HG03159 (cell line): ENCODE measurements at regions not wholly inside any gene's neighbourhood (a gene's known extent, or its start where the extent isn't known, plus 50 kb on each side); places are given as distances from the start of the nearest gene placed in this dataset.

Experiments used
- ATAC-seq: cut with Tn5 transposase; IDR thresholded peaks from one replicate; pipeline ENCODE4 v1.9.1; 2021; ENCODE audit warnings: mild to moderate bottlenecking, moderate library complexity; ENCODE audit not compliant: unreplicated experiment

DNA sequence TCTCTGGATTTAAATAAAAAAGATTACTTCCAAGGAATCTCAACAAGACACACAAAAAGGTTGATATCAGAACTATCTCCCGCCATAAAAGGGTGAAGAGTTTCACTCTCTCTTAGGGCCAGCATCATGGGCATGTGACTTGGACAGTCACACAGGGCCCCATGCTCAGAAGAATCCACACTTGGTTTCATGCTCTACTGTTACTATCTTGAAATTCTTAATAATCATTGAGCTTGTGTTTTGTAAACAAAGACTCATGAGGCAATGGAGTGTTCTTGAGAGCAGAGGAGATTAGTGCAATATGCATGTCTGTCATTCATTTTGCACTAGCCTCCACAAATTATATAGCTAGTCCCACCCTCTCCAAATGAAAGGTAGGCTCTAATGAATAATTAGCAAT lies 58.4 kb downstream of the HMHB1 start:
- no peak for ATAC-seq

DNA sequence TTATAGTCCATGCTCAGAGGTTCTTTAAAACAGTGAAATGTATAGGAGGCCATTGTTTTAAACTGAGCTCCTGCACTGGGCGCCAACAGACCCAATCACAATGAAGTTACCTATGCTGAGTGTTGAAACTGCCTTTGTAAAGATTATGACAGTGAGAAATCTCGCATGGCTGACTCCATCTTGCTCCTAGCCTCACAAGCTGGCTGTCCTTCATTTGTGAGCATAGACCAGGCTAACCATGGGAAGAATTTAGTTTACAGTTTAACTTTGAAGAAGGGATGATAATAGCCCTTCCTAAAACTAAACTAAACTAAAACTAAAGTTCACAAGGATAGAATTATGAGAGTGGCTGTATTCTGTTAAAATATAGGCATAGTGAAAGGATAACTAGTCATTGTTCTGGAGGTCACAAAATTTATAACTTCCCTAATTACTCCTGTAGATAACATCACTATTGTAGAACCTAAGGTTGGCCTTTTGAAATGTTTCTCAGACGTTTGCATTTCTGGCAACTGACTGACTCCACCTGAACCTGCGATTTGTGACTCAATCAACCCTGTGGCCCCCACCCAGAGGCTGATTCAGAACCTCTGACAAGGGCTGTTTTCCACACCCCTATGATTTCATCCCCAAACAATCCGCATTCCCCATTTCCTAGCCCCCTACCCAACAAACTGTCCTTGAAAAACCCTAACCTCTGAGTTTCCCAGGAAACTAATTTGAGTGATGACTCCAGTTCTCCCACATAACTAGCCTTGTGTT lies 59.1 kb downstream of the HMHB1 start:
- no peak for ATAC-seq

DNA sequence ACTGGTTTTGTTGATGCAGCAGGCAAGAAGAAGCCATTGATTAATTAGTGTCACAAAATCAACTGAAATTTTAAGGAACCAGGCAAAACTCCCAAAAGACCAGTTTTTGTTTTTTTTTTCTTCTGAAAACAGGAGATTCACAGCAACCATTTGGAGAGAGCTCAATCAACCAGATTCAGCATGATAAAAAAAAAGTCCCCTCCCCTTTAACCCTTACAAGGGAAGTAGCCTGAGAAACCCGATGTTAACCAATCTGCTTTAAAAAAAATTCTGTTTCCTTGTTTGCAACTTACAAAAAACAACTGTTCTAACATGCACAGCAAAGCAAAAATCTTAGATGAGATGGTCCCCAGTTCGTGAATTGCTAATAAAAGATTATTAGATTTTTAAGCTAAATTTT lies 59.7 kb downstream of the HMHB1 start:
- ATAC-seq: no peak

DNA sequence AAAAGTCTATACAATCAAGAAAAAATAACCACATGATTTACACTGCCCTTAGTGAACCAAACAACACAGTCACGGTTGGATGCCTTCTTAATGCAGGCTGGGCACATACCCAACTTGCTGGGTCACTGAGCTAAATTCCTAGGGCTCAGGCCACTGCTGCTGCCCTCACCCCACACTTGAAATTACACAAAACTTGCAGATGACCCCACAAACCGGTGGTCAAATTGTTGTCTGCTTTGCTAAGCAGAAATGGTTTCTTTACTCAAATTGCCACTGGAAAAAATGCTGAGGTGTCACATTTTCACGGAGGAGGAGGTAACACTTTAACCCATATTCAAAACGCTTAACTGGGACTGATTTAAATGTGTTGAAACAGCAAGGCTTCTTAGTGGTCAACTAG lies 62.4 kb downstream of the HMHB1 start:
- ATAC-seq: no peak

DNA sequence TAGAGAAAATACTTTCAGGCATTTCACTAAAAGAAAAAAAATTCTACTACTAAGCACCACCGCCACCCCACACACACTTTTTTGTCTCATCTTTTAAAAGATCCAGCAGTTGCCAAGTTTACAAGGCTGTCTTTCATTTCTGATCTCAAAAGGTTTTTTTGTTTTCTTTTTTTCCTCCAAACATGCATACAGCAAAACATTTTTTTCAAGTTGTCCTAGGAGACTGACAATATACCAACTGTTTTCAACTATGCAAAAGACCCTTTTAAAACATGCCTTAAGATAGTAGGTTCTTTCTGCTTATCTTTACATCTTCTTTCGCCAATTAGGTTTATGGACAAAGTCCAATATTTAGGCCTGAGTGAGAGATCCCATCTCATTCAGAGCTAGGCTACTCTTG lies 65.2 kb downstream of the HMHB1 start:
- no peak for ATAC-seq

DNA sequence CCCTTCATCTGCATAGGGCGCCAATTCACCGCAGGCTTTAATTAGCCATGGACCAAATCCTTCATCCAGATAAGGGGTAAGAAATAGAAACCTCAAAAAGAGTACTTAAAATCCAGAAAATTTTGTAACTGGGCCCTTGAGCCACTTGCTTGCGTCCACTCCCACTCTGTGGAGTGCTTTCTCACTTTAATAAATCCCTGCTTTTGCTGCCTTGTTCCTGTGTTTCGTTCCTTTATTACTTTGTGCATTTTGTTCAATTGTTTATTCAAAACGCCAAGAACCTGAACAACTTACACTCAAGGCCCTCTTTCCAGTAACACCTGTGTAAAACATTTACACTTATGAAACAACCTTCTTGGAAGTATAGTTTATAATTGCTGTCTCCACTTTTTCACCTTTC lies 66.5 kb downstream of the HMHB1 start:
- no peak for ATAC-seq

DNA sequence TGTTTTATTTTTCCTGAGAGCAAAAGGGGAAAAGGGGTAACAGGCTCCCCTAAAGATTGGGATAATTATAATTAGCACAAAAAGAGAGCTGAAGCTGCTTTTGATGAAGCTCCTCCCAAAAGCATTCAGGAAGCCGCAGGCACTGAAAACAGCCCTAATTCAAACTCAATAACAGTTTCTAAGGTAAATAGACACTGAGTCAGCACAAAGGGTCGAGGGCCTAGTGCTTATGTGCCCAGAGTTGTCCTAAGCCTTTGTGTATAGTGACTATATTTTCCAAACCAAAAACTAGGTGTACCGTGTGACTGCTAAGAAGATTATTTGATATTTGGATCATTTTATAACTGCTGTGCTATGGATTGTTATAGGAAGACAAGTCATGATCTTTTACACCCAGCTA lies 67.7 kb downstream of the HMHB1 start:
- ATAC-seq: no peak

DNA sequence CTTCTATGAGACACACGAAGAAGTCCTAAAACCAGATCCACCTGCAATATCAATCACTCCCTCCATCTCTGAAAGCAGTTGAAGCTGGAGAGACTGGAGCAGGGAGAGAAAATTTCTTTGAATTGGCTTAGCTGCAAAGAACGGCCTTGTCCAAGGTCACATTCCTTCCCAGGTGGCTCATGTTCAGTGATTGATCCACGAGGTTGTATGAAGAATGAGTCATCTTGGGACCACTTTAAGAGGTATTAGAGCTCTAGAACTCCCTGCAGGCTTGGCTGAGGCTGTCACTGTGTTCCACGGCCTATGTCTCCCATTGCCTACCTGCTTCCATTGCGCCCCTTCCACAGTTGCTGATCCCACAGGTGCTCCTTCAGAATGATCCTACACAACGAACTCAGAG lies 68.2 kb downstream of the HMHB1 start:
- no peak for ATAC-seq

DNA sequence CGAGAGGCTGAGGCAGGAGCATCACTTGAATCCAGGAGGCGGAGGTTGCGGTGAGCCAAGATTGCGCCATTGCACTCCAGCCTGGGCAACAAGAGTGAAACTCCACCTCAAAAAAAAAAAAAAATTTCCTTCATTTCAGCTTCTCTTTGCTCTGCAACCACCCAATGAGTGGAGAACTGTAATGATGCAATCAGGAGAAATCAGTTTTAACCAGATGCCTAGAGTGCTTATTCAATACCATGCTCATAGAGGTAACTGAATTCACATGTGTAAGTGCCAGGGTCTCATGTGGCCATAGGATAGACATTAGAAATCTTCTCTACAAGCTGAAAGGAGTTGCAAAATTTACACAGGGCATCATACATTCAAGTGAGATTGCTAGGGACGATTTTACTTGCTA lies 70.6 kb downstream of the HMHB1 start:
- no peak for ATAC-seq

DNA sequence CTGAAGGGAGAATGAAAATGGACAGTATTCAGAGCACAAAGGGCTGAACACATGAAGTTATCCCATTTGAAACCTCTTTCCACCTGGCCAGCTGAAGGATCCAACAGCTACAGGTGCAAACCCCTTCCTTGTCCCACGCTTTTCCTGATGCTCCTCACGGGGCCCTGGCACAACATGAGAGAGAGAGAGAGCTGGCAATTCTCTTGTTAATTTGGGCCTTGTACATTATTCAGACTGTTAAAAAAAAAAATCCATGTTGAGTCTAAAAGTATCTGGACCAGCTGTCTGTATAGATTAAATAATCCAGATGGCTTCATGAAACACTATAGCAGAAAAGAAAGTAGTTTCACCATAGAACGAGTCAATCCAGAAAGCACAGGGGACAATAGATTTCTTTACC lies 74.1 kb downstream of the HMHB1 start:
- no peak for ATAC-seq

DNA sequence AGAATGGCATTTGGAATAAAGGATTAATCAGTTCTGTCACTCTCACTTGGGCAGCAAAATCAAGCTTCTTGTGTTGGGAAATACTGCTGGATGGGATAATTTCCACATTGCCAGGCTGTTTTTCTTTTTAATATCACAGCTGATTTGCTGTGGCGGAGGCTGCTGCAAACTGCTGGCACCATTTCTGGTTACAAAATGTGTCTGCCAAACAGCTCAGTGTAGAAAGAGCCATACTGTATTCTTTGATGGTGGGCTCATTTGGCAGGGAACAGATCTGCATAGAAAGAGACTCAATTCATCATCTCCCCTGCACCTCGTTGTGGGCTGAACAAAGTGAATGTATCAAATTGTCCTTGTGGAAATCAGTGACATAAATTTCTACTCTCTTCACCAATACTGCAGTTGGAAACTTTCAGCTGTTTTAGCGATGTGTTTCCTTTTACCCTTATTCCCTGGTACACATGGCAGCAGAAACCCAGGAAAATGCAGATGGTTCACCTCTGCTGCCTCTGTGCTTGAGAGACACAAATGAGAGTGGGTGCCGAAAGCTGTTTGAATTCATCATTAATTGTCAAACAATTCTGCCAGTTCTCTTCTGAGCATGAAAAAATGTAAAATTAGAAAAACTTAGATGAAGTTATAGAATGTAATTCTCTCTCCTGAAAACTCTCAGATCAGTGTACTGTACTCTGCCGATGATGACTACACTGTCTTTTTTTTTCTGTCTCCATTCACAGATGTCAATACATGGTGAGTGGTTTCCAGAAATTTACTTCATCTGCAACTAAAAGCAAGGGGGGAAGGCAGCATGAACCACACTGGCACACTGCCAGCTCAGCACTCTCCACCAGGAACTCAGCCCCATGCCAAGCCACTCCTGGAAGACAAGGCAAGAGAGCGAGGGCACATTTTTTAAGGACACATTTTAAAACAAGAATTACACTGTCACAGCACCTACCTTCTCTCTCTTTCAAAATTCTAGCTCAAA lies 75.0 kb downstream of the HMHB1 start:
- no peak for ATAC-seq

DNA sequence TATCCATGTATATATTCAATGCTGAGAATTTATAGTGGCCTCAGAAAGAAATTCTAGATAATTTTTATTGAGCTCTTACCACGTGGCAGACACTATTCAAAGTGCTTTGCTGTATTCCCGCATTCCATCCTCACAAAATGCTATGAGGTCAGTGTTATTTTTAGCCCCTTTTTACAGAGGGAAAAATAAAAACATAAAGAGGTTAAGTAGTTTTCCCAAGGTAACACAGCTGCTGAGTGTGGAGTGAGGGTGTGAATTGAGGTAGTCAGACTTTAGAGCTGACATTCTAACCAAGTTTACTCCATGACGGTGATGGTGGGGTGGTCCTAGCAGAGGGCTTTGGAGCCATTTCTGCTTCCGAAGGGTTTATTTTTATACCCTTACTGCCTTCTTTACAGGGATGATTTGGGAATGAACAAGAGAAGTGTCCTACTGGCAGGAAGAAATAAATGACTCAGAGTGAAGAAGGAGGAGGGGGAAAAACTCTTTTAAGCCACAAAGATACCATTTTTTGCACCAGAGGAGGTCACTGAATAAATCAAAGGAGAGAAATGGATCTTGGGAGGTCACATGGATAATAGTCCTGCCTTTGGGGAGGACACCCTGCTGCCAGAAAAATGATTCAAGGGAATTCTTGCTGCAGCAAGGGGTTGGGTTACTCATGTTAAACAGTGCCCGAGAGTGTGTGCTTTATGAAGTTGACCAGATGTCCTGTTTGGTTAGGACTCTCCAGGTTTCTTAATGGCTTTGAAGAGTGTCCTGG lies 76.1 kb downstream of the HMHB1 start:
- no peak for ATAC-seq

DNA sequence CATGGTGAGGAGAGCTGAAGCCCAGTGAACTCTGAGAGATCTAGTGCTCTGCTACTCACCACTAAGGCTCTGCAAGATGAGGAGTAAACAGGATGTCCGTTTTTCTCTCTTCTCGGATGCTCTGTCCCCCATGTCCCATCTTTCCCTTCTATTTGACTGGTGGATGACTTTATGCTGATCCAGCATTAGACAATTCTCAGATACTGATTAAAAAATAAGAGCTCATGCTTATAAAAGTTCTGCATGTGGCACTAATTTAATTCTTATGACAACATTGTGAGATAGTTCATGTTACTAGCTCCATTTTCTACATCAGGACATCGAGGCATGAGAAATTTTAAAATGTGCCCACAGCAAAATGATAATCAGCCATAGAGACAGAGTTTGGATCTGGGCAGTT lies 77.0 kb downstream of the HMHB1 start:
- ATAC-seq: no peak

DNA sequence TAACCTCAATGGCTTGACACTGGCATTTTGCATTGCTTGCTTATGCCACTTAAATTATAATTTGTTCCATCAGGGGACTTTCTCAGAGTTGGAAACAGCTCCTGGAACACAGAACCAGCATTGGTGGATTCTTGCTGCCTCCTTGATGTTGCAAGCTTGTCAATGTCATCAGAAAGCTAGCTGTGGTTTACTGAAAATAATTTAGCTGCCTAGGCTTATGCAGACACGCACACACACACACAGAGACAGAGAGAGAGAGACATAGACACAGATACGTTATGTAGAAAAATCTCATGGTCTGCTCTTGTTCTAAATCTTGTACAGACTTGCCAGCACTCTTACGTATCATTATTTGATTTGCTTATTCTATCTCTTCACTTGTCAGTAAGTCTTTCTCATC lies 78.0 kb downstream of the HMHB1 start:
- ATAC-seq: no peak

DNA sequence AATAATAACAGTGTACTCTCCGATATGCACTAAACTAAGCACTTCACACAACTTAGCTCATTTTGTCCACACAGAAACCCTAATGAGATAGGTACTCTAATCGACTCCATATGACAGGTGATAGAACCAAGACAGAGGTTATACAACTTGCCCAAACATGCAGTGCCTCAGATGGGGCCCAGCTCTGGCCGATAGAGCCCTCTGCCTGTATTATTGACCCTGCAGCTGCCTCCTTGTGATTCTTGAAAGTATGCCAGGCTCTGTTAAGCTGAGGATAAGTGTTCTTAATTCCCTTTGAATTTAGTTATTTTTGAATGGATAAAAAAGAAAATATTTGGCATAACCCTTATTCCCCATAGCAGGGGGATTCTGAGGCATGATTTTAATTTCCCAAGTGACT lies 78.5 kb downstream of the HMHB1 start:
- no peak for ATAC-seq

DNA sequence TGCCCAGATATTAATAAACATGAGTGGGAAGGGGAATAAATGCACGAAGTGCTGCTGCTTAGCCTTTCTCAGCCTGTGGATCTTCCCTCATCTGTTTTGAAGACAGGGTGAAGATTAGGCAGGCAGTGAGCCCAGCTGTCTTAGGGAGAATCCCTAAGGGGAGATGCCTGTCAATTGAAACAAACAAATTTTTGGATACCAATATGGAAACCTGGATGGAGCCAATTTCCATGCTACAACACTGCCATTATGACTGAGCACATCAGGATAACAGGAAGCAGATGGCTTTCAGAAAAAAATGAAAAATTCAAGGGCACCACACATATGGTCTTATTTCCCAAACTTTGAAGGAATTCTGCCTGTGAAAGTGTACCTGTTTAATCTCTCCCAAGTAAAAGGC lies 80.3 kb downstream of the HMHB1 start:
- no peak for ATAC-seq

DNA sequence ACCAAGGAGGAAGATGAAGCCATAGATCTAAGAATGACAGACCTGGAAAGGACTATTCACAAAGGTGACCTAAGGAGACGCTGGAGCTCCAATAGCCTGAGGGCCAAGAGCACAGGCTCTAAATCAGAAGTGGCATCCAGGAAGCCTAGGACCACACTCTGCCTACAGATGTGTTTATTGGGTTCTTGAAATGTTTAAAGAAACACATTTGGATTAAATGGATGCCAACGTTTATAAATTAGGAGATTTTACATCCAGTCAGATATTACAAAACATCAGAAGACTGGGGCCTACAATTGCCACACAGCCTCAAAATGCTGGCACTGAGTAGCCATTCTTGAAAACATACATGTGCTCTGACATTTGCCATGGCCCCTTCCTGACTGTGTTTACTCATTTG lies 80.9 kb downstream of the HMHB1 start:
- no peak for ATAC-seq

DNA sequence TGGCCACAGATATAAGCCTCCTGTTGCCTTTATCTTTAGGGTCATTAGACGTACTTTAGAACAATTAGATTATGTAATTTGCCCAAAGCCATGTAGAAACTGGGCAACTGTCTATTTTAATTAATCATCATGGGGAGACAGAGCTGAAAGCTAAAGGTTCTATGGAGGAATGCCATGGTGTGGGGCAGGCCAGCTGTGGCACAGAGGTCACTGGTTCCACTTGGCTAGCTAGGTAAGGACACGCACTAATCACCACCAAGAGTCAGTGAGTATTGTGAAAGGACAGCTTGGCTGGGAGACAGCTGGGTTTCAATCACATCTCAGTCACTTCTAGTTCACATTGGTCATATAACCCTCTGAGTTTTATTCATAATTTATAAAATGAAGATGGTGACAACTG lies 81.7 kb downstream of the HMHB1 start:
- ATAC-seq: no peak

DNA sequence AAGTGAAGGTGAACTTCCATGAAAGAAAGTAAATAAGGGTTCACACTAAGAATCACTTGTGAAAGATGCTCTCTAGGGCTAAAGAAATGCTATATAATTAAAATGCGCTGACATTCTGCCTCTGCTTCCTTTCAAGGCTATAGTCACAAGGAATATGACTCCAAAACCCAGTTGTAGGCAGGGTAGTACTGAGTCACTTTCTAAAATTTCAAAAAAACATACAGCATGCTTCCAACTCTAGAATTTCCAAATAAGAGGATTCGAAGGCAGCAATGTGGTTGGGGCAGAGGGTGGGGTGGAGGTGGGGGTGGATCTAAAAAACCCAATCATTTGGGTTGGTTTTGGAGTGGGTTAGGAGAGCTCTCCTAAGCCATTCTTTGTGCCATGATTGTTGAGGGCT lies 84.6 kb downstream of the HMHB1 start:
- no peak for ATAC-seq

DNA sequence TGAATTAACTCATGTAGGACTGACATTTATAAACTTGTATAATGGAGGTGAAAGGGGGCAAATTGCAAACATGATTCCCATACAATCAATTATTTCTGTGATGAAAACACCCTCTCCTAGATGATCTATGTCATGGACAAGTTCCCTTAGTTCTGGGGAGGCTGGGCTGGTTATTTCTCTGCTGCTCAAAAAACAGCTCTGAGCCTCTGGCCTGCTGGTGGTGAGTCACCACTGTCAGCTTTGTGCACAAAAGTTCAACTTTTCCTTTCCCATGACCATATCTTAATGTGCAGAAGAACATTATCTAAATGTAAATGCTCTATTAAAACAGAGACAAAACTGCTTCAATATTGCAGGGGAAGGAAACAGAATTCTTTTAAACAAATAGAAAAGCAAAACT lies 85.0 kb downstream of the HMHB1 start:
- ATAC-seq: no peak

DNA sequence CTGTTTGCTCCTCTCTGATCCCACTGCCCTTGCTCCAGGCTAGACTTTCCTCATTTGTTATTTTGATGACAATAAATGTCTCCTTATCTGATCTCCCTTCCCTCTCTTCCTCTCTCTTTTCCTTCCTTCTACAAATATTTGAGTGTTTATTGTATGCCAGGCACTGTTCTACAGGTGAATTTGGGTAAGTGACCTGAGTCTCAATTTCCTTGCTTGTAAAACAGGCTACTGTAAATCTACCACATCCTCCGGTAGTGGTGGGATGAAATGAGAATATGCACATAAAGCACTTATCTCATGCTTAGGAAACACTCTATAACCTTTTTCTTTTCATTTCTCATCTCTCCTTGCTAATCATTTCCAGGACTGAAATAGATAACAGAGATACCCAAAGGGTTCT lies 86.4 kb downstream of the HMHB1 start:
- no peak for ATAC-seq
